ENCODE measurements at regions not wholly inside any gene's neighbourhood (a gene's known extent, or its start where the extent isn't known, plus 50 kb on each side); places are given as distances from the start of the nearest gene placed in this dataset.
"Not testable (repeated sequence)": the region's sequence is repeated elsewhere in the genome, so short reads cannot be mapped to it uniquely, and the experiment has no call there.

DNA sequence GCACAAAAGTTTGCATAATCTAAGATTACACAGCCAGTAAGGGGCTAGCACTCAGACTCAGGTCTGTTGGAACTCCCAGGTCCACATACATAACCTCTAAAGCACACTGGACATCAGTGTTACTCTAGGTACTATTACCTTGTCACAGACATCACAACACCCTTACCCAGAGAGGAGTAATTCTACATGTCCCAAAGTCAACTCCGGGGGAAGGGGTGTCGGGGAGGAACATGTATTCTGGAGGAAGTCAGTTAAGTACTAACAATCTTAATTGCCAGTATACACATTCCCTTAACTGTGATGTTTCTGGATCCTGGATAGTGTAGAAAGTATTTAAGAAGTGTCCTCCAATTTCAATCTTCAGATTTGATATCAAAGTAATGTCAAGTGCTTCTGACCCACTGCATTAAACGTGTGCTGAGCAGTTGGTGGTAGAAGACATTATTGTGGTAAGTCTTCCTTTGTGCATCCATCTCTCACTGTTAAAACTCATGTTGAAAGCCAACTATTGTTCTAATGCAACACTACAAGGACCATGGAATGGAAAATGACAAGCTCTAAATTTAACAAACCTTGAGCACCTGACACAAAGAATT is 155.4 kb downstream of the CRPPA start:
- DNase-seq: no peak

DNA sequence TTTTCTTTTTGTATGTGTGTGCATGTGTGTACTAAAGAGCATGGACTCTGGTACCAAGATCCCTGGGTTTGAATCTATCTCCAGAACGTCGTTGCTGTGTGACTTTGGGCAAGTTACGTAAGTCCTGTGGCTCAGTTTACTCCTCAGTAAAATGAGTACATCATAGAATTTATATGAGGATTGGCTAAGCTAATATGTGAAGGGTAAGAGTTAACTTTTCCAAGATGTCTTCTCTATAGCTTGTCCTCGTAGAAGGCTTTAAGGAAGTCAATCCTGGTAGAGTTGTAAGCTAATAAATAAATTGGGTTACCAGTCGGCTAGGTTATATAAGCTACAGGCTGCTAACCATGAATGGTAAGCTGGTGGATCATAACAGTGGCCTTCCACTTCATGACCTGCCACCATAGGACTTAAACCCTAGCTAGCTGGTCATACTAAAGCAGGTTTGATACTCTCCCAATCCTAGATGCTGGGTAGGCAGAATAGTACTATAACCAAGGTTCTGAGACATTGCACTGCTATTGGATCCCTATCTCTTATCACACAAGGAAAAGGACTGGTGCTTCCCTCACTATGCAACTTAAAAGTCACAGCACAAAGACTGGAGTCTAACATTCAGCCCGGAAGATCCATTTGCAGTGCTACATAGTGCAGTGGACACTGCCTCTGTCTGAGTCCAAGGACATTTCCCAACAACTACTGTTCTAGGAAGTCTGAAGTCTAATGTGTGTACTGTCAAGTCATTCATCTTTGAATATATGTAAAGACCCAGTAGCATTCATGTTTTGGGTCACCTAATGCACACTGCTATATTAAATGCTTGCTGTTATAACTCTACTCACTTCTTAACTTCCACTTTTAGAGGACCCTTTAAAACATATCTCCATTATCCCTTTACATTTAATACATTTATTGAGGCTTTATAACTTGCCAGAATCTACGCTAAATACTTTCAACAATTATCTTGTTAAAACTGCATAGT is 156.2 kb downstream of the CRPPA start:
- no peak for DNase-seq

DNA sequence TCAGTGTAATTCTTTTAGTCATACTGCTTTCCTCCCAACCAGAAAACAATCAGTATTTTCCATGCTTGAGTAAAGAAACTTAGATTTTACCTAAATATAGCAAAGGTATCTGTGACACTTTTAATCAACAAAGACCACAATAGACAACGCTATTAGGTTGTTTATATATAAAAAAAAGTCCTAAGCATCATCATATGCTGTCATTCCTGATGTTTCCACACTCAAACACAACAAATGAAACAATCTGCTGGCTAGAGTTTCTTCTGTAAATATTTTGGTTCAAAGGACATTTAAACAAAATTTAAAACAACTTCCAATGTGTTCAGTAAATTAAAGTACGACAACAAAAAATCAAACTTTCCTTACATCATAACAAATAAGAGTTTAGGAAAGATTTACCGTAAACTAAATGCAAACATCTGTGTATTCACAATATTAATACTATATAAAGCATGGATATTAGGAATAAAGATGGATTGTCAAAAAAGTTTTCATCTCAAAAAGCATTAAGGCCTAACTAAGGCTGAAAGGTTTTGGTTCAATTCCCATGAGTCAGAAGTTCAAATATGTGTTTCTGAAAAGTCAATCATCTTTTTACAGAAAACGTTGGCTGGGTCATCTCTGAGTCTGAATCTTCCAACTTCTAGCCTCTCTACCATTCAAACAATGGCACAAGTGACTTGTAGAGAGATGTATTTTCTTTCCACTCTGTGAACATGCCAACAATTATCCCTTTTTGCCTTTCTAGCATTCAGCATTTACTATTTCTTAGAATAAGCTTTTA is 157.1 kb downstream of the CRPPA start:
- DNase-seq: no peak

DNA sequence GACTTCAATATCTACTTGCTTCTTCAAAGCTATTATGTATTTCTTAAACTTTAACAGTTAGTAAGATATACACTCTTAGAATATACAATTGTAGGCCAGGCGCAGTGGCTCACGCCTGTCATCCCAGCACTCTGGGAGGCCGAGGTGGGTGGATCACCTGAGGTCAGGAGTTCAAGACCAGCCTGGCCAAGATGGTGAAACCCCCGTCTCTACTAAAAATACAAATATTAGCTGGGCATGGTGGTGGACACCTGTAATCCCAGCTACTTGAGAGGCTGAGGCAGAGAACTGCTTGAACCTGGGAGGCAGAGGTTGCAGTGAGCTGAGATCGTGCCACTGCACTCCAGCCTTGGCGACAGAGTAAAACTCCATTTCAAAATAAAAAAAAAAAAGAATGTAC is 158.0 kb downstream of the CRPPA start:
- not testable (repeated sequence) for DNase-seq

DNA sequence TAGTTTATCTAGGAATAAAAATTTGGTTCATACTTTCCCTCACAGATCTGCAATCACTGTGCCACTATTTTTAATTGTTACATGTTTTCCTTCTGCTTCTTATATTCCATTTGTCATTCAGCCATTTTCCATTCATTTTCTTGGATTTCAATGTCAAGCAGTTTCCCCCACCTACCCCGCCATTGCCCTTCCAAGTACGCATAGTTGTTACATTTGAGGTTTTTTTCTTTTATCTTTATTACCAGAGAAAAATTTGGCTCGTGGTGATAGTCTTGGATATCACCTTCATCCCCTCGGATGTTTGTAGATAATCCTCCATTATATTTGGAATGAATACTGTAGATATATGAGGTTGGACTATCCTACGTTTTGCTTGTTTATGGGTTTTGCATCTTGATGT is 159.7 kb downstream of the CRPPA start:
- no peak for DNase-seq

- DNase-seq: no peak
Measured at GRCh38 chr7:16261100-16261499, 160.2 kb downstream of the CRPPA start.

GRCh38 chr7:16260236-16260728 is 161.1 kb downstream of the CRPPA start:
- no peak for DNase-seq

- DNase-seq: not testable (repeated sequence)
Measured at GRCh38 chr7:16256419-16256818, 164.9 kb downstream of the CRPPA start.

DNA sequence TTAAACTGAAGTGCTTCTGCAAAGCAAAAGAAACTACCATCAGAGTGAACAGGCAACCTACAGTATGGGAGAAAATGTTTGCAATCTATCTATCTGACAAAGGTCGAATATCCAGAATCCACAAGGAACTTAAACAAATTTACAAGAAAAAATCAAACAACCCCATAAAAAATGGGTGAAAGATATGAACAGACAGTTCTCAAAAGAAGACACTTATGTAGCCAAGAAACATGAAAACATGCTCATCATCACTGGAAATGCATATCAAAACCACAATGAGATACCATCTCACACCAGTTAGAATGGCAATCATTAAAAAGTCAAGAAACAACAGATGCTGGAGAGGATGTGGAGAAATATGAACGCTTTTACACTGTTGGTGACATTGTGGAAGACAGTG is 165.4 kb downstream of the CRPPA start:
- DNase-seq: not testable (repeated sequence)

DNA sequence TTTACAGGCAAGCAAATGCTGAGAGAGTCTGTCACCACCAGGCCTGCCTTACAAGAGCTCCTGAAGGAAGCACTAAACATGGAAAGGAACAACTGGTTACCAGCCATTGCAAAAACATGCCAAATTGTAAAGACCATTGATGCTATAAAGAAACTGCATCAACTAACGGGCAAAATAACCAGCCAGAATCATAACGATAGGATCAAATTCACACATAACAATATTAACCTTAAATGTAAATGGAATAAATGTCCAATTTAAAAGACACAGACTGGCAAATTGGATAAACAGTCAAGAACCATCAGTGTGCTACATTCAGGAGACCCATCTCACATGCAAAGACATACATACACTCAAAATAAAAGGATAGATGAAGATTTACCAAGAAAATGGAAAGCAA is 170.7 kb downstream of the CRPPA start:
- DNase-seq: not testable (repeated sequence)

GRCh38 chr7:16249204-16249603 is 172.1 kb downstream of the CRPPA start:
- not testable (repeated sequence) for DNase-seq

- DNase-seq: not testable (repeated sequence)
Measured at GRCh38 chr7:16248556-16248955, 172.8 kb downstream of the CRPPA start.

- DNase-seq: no peak
Measured at GRCh38 chr7:16244469-16244868, 176.9 kb downstream of the CRPPA start.

- DNase-seq: no peak
Measured at GRCh38 chr7:16242920-16243319, 178.4 kb downstream of the CRPPA start.

GRCh38 chr7:16241017-16241416 is 180.3 kb downstream of the CRPPA start:
- no peak for DNase-seq

GRCh38 chr7:16236381-16236780 is 185.0 kb downstream of the CRPPA start:
- no peak for DNase-seq

- DNase-seq: no peak
Measured at GRCh38 chr7:16235147-16236114, 185.9 kb downstream of the CRPPA start.

DNA sequence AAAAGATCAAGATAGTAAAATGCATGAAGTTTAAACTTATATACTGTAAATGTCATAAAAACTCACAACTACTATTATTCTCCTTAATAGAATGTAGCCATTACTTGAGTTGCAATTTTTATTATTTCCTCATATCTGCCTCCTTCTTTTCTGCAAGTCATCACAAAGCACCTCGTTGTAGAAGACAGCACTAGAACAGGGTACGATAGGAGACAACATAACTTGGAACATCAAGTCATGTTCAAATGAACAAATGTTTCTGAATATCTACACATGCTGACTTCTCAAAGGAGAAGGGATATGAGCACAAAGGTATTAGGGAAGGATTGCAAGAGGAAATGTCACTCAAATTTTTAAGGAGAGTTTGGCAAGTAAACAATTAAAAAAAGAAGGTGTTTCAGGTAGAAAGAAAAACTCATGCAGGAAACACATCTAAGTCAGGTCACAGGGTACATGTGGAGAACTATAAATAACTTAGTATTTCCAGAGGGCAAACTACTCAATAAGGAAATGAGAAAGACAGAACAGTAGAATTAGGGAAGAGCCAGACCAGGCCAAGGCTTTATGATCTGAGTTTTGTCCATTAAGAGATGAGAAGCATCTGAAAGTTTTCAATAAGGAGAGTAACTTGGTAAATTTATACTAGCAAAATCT is 186.7 kb downstream of the CRPPA start:
- DNase-seq: no peak

DNA sequence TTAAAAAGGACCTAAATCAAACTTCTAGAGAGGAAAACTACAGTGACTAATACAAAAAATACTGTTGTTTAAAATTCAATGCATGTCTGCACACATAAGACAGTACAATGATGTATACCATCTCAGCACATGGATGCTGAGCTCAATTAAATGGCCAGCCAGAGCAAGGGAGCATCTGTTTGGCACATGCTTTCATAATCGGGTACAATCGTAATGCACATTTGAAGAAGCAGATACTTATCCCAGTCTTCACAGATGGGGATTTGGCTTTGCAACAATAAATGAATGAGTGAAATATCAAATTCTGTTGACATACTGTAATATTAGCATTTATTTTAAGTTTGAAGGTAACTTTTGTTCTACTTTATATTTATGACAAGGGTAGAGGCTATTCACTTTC is 187.8 kb downstream of the CRPPA start:
- DNase-seq: no peak

DNA sequence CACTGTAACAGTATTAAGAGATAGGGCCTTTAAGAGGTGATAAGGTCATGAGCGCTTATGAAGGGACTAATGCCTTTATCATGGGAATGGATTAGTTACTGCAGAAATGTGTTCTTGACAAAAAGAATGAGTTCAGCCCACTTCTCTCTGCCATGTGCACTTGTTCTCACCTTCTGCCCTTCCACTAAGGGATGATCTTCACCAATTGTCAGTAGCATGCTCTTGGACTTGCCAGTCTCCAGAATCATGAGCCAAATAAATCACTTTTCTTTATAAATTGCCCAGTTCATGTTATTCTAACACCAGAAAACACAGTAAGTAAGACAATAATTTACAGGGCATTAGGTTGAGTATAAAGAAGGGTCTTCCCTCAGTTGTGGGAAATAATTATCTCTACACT is 189.1 kb downstream of the CRPPA start:
- DNase-seq: no peak

DNA sequence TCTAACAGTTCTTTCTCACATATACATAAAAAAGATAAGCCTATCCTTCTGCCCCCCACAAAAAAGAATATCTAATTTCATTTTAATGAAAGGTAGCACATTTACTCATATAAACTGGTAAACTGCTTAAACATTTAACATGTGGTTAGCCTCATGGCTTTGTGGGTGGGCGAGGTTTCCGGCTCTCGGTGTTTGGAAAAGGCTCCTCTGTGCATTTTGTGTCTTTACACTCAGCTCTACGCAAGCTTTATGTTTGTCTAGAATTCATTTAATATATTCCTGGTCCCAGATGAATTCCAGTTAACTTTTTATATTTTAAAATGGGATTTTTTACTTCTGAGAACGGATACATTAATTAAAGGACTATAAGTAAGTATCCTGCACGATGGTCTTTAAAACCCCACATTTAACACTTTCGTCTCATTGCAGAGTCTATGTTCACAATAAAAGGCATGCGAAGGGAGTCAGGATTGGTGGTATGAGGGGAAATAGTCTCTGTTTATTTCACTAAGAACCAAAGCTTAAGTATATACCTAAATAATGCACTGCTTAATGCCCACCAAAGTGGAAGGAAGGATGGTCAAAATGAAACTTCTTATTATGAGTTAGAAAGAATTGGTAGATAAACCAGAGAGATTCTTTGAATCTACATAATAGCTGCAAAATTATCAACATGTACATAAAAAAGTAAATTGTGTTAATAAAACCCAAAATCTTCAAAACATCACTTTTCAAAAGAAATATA is 197.2 kb downstream of the CRPPA start:
- DNase-seq: no peak
